K562 (cell line): ENCODE measurements at regions not wholly inside any gene's neighbourhood (a gene's known extent, or its start where the extent isn't known, plus 50 kb on each side); places are given as distances from the start of the nearest gene placed in this dataset.

Experiments
- AFF1 ChIP-seq, 2 experiments: fragments of 450-650 bp; IDR thresholded peaks; 2 replicates each; pipeline ENCODE4 v1.6.1; 2018; ENCODE audit warnings: mild to moderate bottlenecking in 2 of 2, low read depth in 1 of 2; ENCODE audit not compliant: partially characterized antibody in 2 of 2
- ATF1 ChIP-seq, 2 experiments: fragments of 450-650 bp in 1 of 2; IDR thresholded peaks; 2 replicates each; pipeline ENCODE4 v1.6.1; 2016; ENCODE audit warnings: missing compliant biosample characterization in 1 of 2, missing genetic modification characterization in 1 of 2
- GATA2 ChIP-seq: sonication (generic); formaldehyde crosslinking; IDR thresholded peaks from 2 replicates; pipeline ENCODE4 v1.4.0; 2020; ENCODE audit warnings: mild to moderate bottlenecking, missing genetic modification reagents
- HDAC6 ChIP-seq: IDR thresholded peaks from 2 replicates; pipeline ENCODE4 v1.6.1; 2012; ENCODE audit warnings: low read depth, mild to moderate bottlenecking, control low read depth, inconsistent platforms, low read length, moderate library complexity
- SMAD3 ChIP-seq: fragments of 450-650 bp; formaldehyde crosslinking; conservative IDR thresholded peaks from 2 replicates; pipeline ENCODE4 v1.4.0; 2020; ENCODE audit warnings: mild to moderate bottlenecking
- STAT5B ChIP-seq: fragments of 250-450 bp; sonication (Bioruptor Pico); IDR thresholded peaks from 2 replicates; pipeline ENCODE4 v1.8.0; 2021; ENCODE audit warnings: mild to moderate bottlenecking, inconsistent platforms
- ZFP36 ChIP-seq: fragments of 150-350 bp; IDR thresholded peaks from 2 replicates; pipeline ENCODE4 v1.6.1; 2018; ENCODE audit warnings: low read length, low read depth; ENCODE audit not compliant: partially characterized antibody
- ZNF232 ChIP-seq: sonication (generic); formaldehyde crosslinking; IDR thresholded peaks from 2 replicates; pipeline ENCODE4 v1.8.0; 2022; ENCODE audit warnings: mild to moderate bottlenecking, missing genetic modification reagents
- TF ChIP-seq, protein P1 (sequence below), 3 experiments: IDR thresholded peaks in 2 of 3; conservative IDR thresholded peaks in 1 of 3; 2 replicates each; pipeline ENCODE4 v1.5.1; 2011 to 2012; ENCODE audit warnings: low read length in 3 of 3, mild to moderate bottlenecking in 3 of 3, control low read depth in 2 of 3, improper control_type of control experiment in 1 of 3, inconsistent platforms in 1 of 3, low read depth in 1 of 3, mixed read lengths in 1 of 3, moderate library complexity in 1 of 3; ENCODE audit not compliant: insufficient read depth in 2 of 3
- TF ChIP-seq, protein P2 (sequence below): fragments of 450-650 bp; formaldehyde crosslinking; IDR thresholded peaks from 2 replicates; pipeline ENCODE4 v1.4.0; 2020; ENCODE audit warnings: mild to moderate bottlenecking, moderate library complexity
- TF ChIP-seq, protein P3 (sequence below): fragments of 200-600 bp; sonication (generic); IDR thresholded peaks from one replicate; pipeline ENCODE4 v1.6.1; 2012; ENCODE audit warnings: mild to moderate bottlenecking, low read depth, low read length, inconsistent platforms
- TF ChIP-seq, protein P4 (sequence below): sonication (generic); formaldehyde crosslinking; IDR thresholded peaks from 2 replicates; pipeline ENCODE4 v1.8.1; 2022; ENCODE audit warnings: missing genetic modification reagents

DNA sequence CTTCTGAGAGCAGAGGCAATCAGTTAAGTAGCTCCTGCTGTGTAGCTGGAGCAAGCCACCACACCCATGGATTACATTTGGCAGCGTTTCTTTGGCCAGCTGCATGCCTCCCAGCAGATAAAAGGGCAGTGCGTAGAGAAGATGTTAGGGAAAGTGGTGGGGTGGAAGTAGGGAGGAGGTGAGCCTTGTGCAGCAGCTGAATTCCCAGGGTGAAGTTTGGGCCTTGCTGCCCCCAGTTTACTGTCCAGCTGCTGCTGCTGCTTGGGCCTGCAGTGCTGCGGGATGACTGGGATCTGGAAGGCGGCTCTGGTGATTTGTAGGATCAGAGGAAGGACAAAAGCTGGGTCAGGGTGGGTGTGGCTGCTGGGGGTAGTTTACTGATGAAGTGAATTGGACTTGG, 318.7 kb upstream of the C2CD4B start:
- TF ChIP-seq, protein P1, sequence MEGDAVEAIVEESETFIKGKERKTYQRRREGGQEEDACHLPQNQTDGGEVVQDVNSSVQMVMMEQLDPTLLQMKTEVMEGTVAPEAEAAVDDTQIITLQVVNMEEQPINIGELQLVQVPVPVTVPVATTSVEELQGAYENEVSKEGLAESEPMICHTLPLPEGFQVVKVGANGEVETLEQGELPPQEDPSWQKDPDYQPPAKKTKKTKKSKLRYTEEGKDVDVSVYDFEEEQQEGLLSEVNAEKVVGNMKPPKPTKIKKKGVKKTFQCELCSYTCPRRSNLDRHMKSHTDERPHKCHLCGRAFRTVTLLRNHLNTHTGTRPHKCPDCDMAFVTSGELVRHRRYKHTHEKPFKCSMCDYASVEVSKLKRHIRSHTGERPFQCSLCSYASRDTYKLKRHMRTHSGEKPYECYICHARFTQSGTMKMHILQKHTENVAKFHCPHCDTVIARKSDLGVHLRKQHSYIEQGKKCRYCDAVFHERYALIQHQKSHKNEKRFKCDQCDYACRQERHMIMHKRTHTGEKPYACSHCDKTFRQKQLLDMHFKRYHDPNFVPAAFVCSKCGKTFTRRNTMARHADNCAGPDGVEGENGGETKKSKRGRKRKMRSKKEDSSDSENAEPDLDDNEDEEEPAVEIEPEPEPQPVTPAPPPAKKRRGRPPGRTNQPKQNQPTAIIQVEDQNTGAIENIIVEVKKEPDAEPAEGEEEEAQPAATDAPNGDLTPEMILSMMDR (IDR thresholded peaks at IDR 0.05 in 2 of 3, conservative IDR thresholded peaks at IDR 0.05 in 1 of 3; ENCODE audit: insufficient read depth in 2 of 3, low read depth in 1 of 3, low read length in 3 of 3): no peak
- TF ChIP-seq, protein P2, sequence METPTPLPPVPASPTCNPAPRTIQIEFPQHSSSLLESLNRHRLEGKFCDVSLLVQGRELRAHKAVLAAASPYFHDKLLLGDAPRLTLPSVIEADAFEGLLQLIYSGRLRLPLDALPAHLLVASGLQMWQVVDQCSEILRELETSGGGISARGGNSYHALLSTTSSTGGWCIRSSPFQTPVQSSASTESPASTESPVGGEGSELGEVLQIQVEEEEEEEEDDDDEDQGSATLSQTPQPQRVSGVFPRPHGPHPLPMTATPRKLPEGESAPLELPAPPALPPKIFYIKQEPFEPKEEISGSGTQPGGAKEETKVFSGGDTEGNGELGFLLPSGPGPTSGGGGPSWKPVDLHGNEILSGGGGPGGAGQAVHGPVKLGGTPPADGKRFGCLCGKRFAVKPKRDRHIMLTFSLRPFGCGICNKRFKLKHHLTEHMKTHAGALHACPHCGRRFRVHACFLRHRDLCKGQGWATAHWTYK (CRISPR knock-in tag): no peak
- TF ChIP-seq, protein P3, sequence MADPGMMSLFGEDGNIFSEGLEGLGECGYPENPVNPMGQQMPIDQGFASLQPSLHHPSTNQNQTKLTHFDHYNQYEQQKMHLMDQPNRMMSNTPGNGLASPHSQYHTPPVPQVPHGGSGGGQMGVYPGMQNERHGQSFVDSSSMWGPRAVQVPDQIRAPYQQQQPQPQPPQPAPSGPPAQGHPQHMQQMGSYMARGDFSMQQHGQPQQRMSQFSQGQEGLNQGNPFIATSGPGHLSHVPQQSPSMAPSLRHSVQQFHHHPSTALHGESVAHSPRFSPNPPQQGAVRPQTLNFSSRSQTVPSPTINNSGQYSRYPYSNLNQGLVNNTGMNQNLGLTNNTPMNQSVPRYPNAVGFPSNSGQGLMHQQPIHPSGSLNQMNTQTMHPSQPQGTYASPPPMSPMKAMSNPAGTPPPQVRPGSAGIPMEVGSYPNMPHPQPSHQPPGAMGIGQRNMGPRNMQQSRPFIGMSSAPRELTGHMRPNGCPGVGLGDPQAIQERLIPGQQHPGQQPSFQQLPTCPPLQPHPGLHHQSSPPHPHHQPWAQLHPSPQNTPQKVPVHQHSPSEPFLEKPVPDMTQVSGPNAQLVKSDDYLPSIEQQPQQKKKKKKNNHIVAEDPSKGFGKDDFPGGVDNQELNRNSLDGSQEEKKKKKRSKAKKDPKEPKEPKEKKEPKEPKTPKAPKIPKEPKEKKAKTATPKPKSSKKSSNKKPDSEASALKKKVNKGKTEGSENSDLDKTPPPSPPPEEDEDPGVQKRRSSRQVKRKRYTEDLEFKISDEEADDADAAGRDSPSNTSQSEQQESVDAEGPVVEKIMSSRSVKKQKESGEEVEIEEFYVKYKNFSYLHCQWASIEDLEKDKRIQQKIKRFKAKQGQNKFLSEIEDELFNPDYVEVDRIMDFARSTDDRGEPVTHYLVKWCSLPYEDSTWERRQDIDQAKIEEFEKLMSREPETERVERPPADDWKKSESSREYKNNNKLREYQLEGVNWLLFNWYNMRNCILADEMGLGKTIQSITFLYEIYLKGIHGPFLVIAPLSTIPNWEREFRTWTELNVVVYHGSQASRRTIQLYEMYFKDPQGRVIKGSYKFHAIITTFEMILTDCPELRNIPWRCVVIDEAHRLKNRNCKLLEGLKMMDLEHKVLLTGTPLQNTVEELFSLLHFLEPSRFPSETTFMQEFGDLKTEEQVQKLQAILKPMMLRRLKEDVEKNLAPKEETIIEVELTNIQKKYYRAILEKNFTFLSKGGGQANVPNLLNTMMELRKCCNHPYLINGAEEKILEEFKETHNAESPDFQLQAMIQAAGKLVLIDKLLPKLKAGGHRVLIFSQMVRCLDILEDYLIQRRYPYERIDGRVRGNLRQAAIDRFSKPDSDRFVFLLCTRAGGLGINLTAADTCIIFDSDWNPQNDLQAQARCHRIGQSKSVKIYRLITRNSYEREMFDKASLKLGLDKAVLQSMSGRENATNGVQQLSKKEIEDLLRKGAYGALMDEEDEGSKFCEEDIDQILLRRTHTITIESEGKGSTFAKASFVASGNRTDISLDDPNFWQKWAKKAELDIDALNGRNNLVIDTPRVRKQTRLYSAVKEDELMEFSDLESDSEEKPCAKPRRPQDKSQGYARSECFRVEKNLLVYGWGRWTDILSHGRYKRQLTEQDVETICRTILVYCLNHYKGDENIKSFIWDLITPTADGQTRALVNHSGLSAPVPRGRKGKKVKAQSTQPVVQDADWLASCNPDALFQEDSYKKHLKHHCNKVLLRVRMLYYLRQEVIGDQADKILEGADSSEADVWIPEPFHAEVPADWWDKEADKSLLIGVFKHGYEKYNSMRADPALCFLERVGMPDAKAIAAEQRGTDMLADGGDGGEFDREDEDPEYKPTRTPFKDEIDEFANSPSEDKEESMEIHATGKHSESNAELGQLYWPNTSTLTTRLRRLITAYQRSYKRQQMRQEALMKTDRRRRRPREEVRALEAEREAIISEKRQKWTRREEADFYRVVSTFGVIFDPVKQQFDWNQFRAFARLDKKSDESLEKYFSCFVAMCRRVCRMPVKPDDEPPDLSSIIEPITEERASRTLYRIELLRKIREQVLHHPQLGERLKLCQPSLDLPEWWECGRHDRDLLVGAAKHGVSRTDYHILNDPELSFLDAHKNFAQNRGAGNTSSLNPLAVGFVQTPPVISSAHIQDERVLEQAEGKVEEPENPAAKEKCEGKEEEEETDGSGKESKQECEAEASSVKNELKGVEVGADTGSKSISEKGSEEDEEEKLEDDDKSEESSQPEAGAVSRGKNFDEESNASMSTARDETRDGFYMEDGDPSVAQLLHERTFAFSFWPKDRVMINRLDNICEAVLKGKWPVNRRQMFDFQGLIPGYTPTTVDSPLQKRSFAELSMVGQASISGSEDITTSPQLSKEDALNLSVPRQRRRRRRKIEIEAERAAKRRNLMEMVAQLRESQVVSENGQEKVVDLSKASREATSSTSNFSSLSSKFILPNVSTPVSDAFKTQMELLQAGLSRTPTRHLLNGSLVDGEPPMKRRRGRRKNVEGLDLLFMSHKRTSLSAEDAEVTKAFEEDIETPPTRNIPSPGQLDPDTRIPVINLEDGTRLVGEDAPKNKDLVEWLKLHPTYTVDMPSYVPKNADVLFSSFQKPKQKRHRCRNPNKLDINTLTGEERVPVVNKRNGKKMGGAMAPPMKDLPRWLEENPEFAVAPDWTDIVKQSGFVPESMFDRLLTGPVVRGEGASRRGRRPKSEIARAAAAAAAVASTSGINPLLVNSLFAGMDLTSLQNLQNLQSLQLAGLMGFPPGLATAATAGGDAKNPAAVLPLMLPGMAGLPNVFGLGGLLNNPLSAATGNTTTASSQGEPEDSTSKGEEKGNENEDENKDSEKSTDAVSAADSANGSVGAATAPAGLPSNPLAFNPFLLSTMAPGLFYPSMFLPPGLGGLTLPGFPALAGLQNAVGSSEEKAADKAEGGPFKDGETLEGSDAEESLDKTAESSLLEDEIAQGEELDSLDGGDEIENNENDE: no peak
- TF ChIP-seq ATF1 (CRISPR knock-in tag; IDR thresholded peaks at IDR 0.05) (no peak), ATF1 (tag; IDR thresholded peaks at IDR 0.05) (no peak), HDAC6 (no peak), STAT5B (CRISPR knock-in tag) (no peak), ZNF232 (CRISPR knock-in tag) (no peak), SMAD3 (CRISPR knock-in tag) (no peak), GATA2 (CRISPR knock-in tag) (no peak), AFF1 (IDR thresholded peaks at IDR 0.05; ENCODE audit: low read depth in 1 of 2, partially characterized antibody in 2 of 2) (no peak), ZFP36 (no peak)
- TF ChIP-seq, protein P4, sequence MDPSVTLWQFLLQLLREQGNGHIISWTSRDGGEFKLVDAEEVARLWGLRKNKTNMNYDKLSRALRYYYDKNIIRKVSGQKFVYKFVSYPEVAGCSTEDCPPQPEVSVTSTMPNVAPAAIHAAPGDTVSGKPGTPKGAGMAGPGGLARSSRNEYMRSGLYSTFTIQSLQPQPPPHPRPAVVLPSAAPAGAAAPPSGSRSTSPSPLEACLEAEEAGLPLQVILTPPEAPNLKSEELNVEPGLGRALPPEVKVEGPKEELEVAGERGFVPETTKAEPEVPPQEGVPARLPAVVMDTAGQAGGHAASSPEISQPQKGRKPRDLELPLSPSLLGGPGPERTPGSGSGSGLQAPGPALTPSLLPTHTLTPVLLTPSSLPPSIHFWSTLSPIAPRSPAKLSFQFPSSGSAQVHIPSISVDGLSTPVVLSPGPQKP (CRISPR knock-in tag): no peak
